Endothelial cell (in vitro differentiated cells): ENCODE measurements at regions not wholly inside any gene's neighbourhood (a gene's known extent, or its start where the extent isn't known, plus 50 kb on each side); places are given as distances from the start of the nearest gene placed in this dataset.

Source experiments
- DNase-seq: peaks from one replicate; pipeline ENCODE4 v3.0.0; 2021; ENCODE audit warnings: low spot score
- H3K27ac Mint-ChIP-seq: one replicate; pipeline ENCODE4 v1.8.0; 2021; ENCODE audit warnings: mixed read lengths, inconsistent platforms; ENCODE audit not compliant: unreplicated experiment
- H3K27me3 Mint-ChIP-seq: one replicate; pipeline ENCODE4 v1.8.0; 2021; ENCODE audit warnings: mild to moderate bottlenecking, moderate library complexity, mixed read lengths, inconsistent platforms; ENCODE audit not compliant: unreplicated experiment
- H3K36me3 Mint-ChIP-seq: one replicate; pipeline ENCODE4 v1.8.0; 2021; ENCODE audit warnings: mild to moderate bottlenecking, low read depth, mixed read lengths, inconsistent platforms; ENCODE audit not compliant: unreplicated experiment
- H3K4me1 Mint-ChIP-seq: one replicate; pipeline ENCODE4 v1.8.0; 2021; ENCODE audit warnings: mild to moderate bottlenecking, mixed read lengths, inconsistent platforms; ENCODE audit not compliant: unreplicated experiment
- H3K4me3 Mint-ChIP-seq: one replicate; pipeline ENCODE4 v1.8.0; 2021; ENCODE audit warnings: mild to moderate bottlenecking, mixed read lengths, inconsistent platforms; ENCODE audit not compliant: unreplicated experiment
- H3K9me3 Mint-ChIP-seq: one replicate; pipeline ENCODE4 v1.8.0; 2021; ENCODE audit warnings: mixed read lengths, inconsistent platforms; ENCODE audit not compliant: unreplicated experiment
- CTCF ChIP-seq: fragments of 200-600 bp; sonication (generic); IDR thresholded peaks from one replicate; pipeline ENCODE4 v1.5.0; 2021; ENCODE audit warnings: antibody characterized with exemption; ENCODE audit not compliant: unreplicated experiment

GRCh38 chrY:8656515-8656914 lies 680.7 kb upstream of the TSPY4 start:
- no peaks in the 10 kb centered on the region for H3K36me3 Mint-ChIP-seq
- DNase-seq, result no peak
- no peak for TF ChIP-seq CTCF
- H3K27ac Mint-ChIP-seq, result no peak overlapping the region
- no peaks in the 10 kb centered on the region for H3K27me3 Mint-ChIP-seq
- no peak overlapping the region for H3K4me3 Mint-ChIP-seq
- H3K4me1 Mint-ChIP-seq, result no peaks in the 10 kb centered on the region
- peaks cover 2% of the 10 kb centered on the region for H3K9me3 Mint-ChIP-seq

- Mint-ChIP-seq H3K27ac (no peak overlapping the region), H3K4me3 (no peak overlapping the region), H3K4me1 (no peaks in the 10 kb centered on the region), H3K36me3 (no peaks in the 10 kb centered on the region), H3K27me3 (peaks cover 4% of the 10 kb centered on the region), H3K9me3 (peaks cover 7% of the 10 kb centered on the region)
- TF ChIP-seq CTCF, result no peak
- DNase-seq, result no peak
These were observed 677.5 kb upstream of the TSPY4 start for GRCh38 chrY:8659721-8660120.

GRCh38 chrY:8673896-8674295 lies 663.4 kb upstream of the TSPY4 start:
- no peak for DNase-seq
- no peaks in the 10 kb centered on the region for H3K9me3 Mint-ChIP-seq
- H3K27ac Mint-ChIP-seq, result no peak overlapping the region
- no peak for TF ChIP-seq CTCF
- peaks cover 3% of the 10 kb centered on the region for H3K27me3 Mint-ChIP-seq
- H3K4me1 Mint-ChIP-seq, result no peaks in the 10 kb centered on the region
- H3K4me3 Mint-ChIP-seq, result no peak overlapping the region
- H3K36me3 Mint-ChIP-seq, result no peaks in the 10 kb centered on the region

GRCh38 chrY:8677336-8677935 lies 659.8 kb upstream of the TSPY4 start:
- no peaks in the 10 kb centered on the region for H3K4me1 Mint-ChIP-seq
- no peak overlapping the region for H3K4me3 Mint-ChIP-seq
- H3K27ac Mint-ChIP-seq, result no peak overlapping the region
- TF ChIP-seq CTCF, result no peak
- no peaks in the 10 kb centered on the region for H3K27me3 Mint-ChIP-seq
- DNase-seq, result no peak
- no peaks in the 10 kb centered on the region for H3K9me3 Mint-ChIP-seq
- no peaks in the 10 kb centered on the region for H3K36me3 Mint-ChIP-seq

- Mint-ChIP-seq H3K27ac (no peak overlapping the region), H3K36me3 (peaks cover 4% of the 10 kb centered on the region), H3K27me3 (peaks cover 3% of the 10 kb centered on the region), H3K9me3 (peaks cover 3% of the 10 kb centered on the region), H3K4me1 (no peaks in the 10 kb centered on the region), H3K4me3 (no peak overlapping the region)
- TF ChIP-seq CTCF, result no peak
- no peak for DNase-seq
These were observed 650.1 kb upstream of the TSPY4 start for GRCh38 chrY:8687154-8687553.
